ENCODE measurements at regions not wholly inside any gene's neighbourhood (a gene's known extent, or its start where the extent isn't known, plus 50 kb on each side); places are given as distances from the start of the nearest gene placed in this dataset.

GRCh38 chr5:29780401-29780800, 1413.1 kb upstream of the CDH6 start:
- H3K27ac ChIP-seq: no peak overlapping the region

GRCh38 chr5:29779141-29779540, 1414.3 kb upstream of the CDH6 start:
- Histone ChIP-seq H3K36me3 (no peaks in the 10 kb centered on the region), H3K4me3 (no peak overlapping the region), H3K27ac (no peak overlapping the region), H3K27me3 (no peaks in the 10 kb centered on the region), H3K4me1 (ENCODE audit: low read depth) (no peaks in the 10 kb centered on the region), H3K9me3 (ENCODE audit: low read depth) (no peaks in the 10 kb centered on the region)
- no peak for DNase-seq (ENCODE audit: low read depth in 1 of 2, low spot score in 1 of 2)
- TF ChIP-seq CTCF (IDR thresholded peaks at IDR 0.05; ENCODE audit: low read depth, low read length): no peak

More at GRCh38 chr5:29780401-29780800, 1413.1 kb upstream of the CDH6 start:
- no peaks in the 10 kb centered on the region for H3K4me1 ChIP-seq (ENCODE audit: low read depth)
- DNase-seq (ENCODE audit: low read depth in 1 of 2, low spot score in 1 of 2): no peak
- H3K4me3 ChIP-seq: no peak overlapping the region
- H3K27me3 ChIP-seq: no peaks in the 10 kb centered on the region
- no peaks in the 10 kb centered on the region for H3K36me3 ChIP-seq
- H3K9me3 ChIP-seq (ENCODE audit: low read depth): no peaks in the 10 kb centered on the region
- no peak for TF ChIP-seq CTCF (IDR thresholded peaks at IDR 0.05; ENCODE audit: low read depth, low read length)

- Histone ChIP-seq H3K36me3 (no peaks in the 10 kb centered on the region), H3K4me3 (no peak overlapping the region), H3K27me3 (no peaks in the 10 kb centered on the region), H3K4me1 (ENCODE audit: low read depth) (no peaks in the 10 kb centered on the region), H3K9me3 (ENCODE audit: low read depth) (no peaks in the 10 kb centered on the region), H3K27ac (no peak overlapping the region)
- DNase-seq (ENCODE audit: low read depth in 1 of 2, low spot score in 1 of 2): no peak
- TF ChIP-seq CTCF (IDR thresholded peaks at IDR 0.05; ENCODE audit: low read depth, low read length): no peak
Measured at GRCh38 chr5:29777373-29777772, 1416.1 kb upstream of the CDH6 start.

GRCh38 chr5:29770936-29771335, 1422.5 kb upstream of the CDH6 start:
- Histone ChIP-seq H3K36me3 (no peaks in the 10 kb centered on the region), H3K9me3 (ENCODE audit: low read depth) (no peaks in the 10 kb centered on the region), H3K27me3 (no peaks in the 10 kb centered on the region), H3K27ac (no peak overlapping the region), H3K4me3 (no peak overlapping the region), H3K4me1 (ENCODE audit: low read depth) (no peaks in the 10 kb centered on the region)
- TF ChIP-seq CTCF (IDR thresholded peaks at IDR 0.05; ENCODE audit: low read depth, low read length): no peak
- no peak for DNase-seq (ENCODE audit: low read depth in 1 of 2, low spot score in 1 of 2)

GRCh38 chr5:29769474-29769873, 1424.0 kb upstream of the CDH6 start:
- no peak for TF ChIP-seq CTCF (IDR thresholded peaks at IDR 0.05; ENCODE audit: low read depth, low read length)
- no peaks in the 10 kb centered on the region for H3K27me3 ChIP-seq
- H3K4me3 ChIP-seq: no peak overlapping the region
- no peaks in the 10 kb centered on the region for H3K4me1 ChIP-seq (ENCODE audit: low read depth)
- no peak overlapping the region for H3K27ac ChIP-seq
- H3K36me3 ChIP-seq: no peaks in the 10 kb centered on the region
- no peak for DNase-seq (ENCODE audit: low read depth in 1 of 2, low spot score in 1 of 2)
- no peaks in the 10 kb centered on the region for H3K9me3 ChIP-seq (ENCODE audit: low read depth)

- no peak for TF ChIP-seq CTCF (IDR thresholded peaks at IDR 0.05; ENCODE audit: low read depth, low read length)
Measured at GRCh38 chr5:29758986-29759421, 1434.5 kb upstream of the CDH6 start.

More at GRCh38 chr5:29758986-29759421, 1434.5 kb upstream of the CDH6 start:
- Histone ChIP-seq H3K36me3 (no peaks in the 10 kb centered on the region), H3K9me3 (ENCODE audit: low read depth) (no peaks in the 10 kb centered on the region), H3K4me1 (ENCODE audit: low read depth) (no peaks in the 10 kb centered on the region), H3K27me3 (no peaks in the 10 kb centered on the region), H3K4me3 (no peak overlapping the region), H3K27ac (no peak overlapping the region)
- DNase-seq (ENCODE audit: low read depth in 1 of 2, low spot score in 1 of 2): peak in 1 of 2 donors; percentile 40

Data from cardiac muscle cell (in vitro differentiated cells and primary cell).